HFFc6 (cell line): ENCODE measurements at regions not wholly inside any gene's neighbourhood (a gene's known extent, or its start where the extent isn't known, plus 50 kb on each side); places are given as distances from the start of the nearest gene placed in this dataset.

Experiments used
- DNase-seq: peaks from one replicate; pipeline ENCODE4 v3.0.0-alpha.2; 2018
- H3K27ac Mint-ChIP-seq: 2 replicates; pipeline ENCODE4 v1.8.0; 2020; ENCODE audit warnings: mild to moderate bottlenecking, mixed read lengths
- H3K27me3 Mint-ChIP-seq: 2 replicates; pipeline ENCODE4 v1.8.0; 2021; ENCODE audit warnings: mild to moderate bottlenecking, moderate library complexity, mixed read lengths; ENCODE audit not compliant: insufficient read depth
- H3K36me3 Mint-ChIP-seq: 2 replicates; pipeline ENCODE4 v1.8.0; 2021; ENCODE audit warnings: low read depth, mixed read lengths
- H3K4me1 Mint-ChIP-seq: 2 replicates; pipeline ENCODE4 v1.8.0; 2020; ENCODE audit warnings: low read depth, mixed read lengths
- H3K4me3 Mint-ChIP-seq: 2 replicates; pipeline ENCODE4 v1.8.0; 2020; ENCODE audit warnings: mild to moderate bottlenecking, moderate library complexity, mixed read lengths
- H3K9me3 Mint-ChIP-seq: 2 replicates; pipeline ENCODE4 v1.8.0; 2020; ENCODE audit warnings: mild to moderate bottlenecking, mixed read lengths
- TF ChIP-seq, protein P1 (sequence below): fragments of 200-600 bp; sonication (generic); IDR thresholded peaks from 2 replicates; pipeline ENCODE4 v1.5.0; 2021; ENCODE audit warnings: antibody characterized with exemption, mild to moderate bottlenecking

DNA sequence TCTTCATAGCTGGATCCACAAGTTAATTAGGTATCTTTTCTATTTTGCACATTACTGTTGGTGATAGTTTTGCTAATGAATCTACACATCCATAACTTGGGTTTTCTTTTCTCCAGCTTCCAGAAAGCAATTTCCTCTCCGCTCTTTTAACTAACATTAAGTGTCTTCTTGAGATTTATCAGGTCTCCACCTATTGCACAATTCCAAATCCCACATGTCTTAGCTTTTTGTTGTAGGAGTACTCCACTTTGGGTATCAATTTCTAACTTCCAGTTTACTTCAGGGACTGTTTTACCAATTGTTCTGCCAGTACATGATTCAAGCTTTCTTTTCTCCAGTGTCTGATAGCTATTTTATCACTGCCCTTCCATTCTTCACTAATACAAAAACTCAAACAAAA lies 129.6 kb downstream of the OLFM4 start:
- Mint-ChIP-seq H3K4me3 (no peak overlapping the region), H3K36me3 (no peaks in the 10 kb centered on the region), H3K27me3 (no peaks in the 10 kb centered on the region), H3K4me1 (no peaks in the 10 kb centered on the region), H3K9me3 (peaks cover 48% of the 10 kb centered on the region), H3K27ac (no peak overlapping the region)
- TF ChIP-seq, protein P1, sequence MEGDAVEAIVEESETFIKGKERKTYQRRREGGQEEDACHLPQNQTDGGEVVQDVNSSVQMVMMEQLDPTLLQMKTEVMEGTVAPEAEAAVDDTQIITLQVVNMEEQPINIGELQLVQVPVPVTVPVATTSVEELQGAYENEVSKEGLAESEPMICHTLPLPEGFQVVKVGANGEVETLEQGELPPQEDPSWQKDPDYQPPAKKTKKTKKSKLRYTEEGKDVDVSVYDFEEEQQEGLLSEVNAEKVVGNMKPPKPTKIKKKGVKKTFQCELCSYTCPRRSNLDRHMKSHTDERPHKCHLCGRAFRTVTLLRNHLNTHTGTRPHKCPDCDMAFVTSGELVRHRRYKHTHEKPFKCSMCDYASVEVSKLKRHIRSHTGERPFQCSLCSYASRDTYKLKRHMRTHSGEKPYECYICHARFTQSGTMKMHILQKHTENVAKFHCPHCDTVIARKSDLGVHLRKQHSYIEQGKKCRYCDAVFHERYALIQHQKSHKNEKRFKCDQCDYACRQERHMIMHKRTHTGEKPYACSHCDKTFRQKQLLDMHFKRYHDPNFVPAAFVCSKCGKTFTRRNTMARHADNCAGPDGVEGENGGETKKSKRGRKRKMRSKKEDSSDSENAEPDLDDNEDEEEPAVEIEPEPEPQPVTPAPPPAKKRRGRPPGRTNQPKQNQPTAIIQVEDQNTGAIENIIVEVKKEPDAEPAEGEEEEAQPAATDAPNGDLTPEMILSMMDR, result no peak
- no peak for DNase-seq

GRCh38 chr13:53159431-53159830 lies 130.8 kb downstream of the OLFM4 start:
- peaks cover 47% of the 10 kb centered on the region for H3K9me3 Mint-ChIP-seq
- H3K36me3 Mint-ChIP-seq, result no peaks in the 10 kb centered on the region
- DNase-seq, result no peak
- no peaks in the 10 kb centered on the region for H3K4me1 Mint-ChIP-seq
- no peak overlapping the region for H3K27ac Mint-ChIP-seq
- TF ChIP-seq, protein P1, result no peak
- no peak overlapping the region for H3K4me3 Mint-ChIP-seq
- no peaks in the 10 kb centered on the region for H3K27me3 Mint-ChIP-seq

GRCh38 chr13:53160211-53160610 lies 131.6 kb downstream of the OLFM4 start:
- TF ChIP-seq, protein P1, result no peak
- Mint-ChIP-seq H3K9me3 (peaks cover 45% of the 10 kb centered on the region), H3K27ac (no peak overlapping the region), H3K4me1 (no peaks in the 10 kb centered on the region), H3K27me3 (no peaks in the 10 kb centered on the region), H3K36me3 (no peaks in the 10 kb centered on the region), H3K4me3 (no peak overlapping the region)
- no peak for DNase-seq

DNA sequence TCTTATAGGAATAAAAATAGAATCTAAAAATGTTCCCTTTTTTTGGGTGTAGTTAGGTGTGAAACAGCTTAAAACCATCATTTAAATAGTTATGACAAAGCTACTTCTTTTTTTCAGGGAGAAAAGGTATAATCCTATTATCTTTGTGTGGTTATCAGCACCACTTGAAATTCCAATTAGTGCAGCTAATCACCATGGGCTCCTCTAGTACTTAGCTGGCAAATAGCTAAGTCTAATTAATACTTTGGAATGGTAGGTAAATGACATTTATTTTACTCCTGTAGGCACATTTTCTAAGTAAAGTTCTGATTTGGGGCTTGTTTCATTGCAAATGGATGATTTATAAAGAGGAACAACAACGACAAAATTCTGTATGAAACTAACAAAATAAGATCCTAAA lies 132.6 kb downstream of the OLFM4 start:
- Mint-ChIP-seq H3K4me1 (no peaks in the 10 kb centered on the region), H3K27ac (no peak overlapping the region), H3K4me3 (no peak overlapping the region), H3K9me3 (peaks cover 53% of the 10 kb centered on the region), H3K36me3 (no peaks in the 10 kb centered on the region), H3K27me3 (no peaks in the 10 kb centered on the region)
- DNase-seq, result no peak
- TF ChIP-seq, protein P1, result no peak

DNA sequence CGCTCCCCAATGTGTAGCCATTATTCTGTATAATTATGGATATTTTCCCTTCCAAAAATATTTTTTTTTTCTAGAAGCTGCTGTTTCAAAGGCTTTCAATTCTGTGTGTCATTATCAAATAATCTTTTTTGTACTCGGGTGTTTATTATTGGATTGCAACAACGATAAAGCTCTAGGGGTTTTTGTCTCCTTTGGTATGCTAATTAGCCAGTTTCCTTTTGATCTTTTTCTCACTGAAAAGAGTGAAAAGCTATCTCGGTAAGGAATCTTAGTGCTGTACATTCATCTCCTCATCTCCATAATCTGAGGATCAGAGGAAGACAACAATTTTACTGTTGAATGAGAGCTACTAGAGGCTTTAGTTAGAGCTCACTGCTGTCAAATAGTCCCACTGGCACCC lies 136.6 kb downstream of the OLFM4 start:
- Mint-ChIP-seq H3K4me1 (no peaks in the 10 kb centered on the region), H3K36me3 (no peaks in the 10 kb centered on the region), H3K27ac (no peak overlapping the region), H3K4me3 (no peak overlapping the region), H3K27me3 (no peaks in the 10 kb centered on the region), H3K9me3 (peaks cover 58% of the 10 kb centered on the region)
- no peak for DNase-seq
- TF ChIP-seq, protein P1, result no peak

- peaks cover 53% of the 10 kb centered on the region for H3K9me3 Mint-ChIP-seq
- no peak overlapping the region for H3K4me3 Mint-ChIP-seq
- no peaks in the 10 kb centered on the region for H3K4me1 Mint-ChIP-seq
- H3K27me3 Mint-ChIP-seq, result no peaks in the 10 kb centered on the region
- no peak overlapping the region for H3K27ac Mint-ChIP-seq
- TF ChIP-seq, protein P1, result no peak
- no peak for DNase-seq
- H3K36me3 Mint-ChIP-seq, result no peaks in the 10 kb centered on the region
These were observed 138.9 kb downstream of the OLFM4 start for GRCh38 chr13:53167561-53167960.
